HepG2 (cell line): ENCODE measurements at regions not wholly inside any gene's neighbourhood (a gene's known extent, or its start where the extent isn't known, plus 50 kb on each side); places are given as distances from the start of the nearest gene placed in this dataset.

ENCODE experiments used
- ATRX ChIP-seq: sonication (generic); formaldehyde crosslinking; IDR thresholded peaks from 2 replicates; pipeline ENCODE4 v1.4.0; 2020; ENCODE audit warnings: missing genetic modification reagents, borderline replicate concordance
- CBFB ChIP-seq: sonication (generic); formaldehyde crosslinking; IDR thresholded peaks from 2 replicates; pipeline ENCODE4 v1.4.0; 2020; ENCODE audit warnings: missing genetic modification reagents
- CCDC6 ChIP-seq: sonication (generic); formaldehyde crosslinking; IDR thresholded peaks from 2 replicates; pipeline ENCODE4 v1.8.1; 2022; ENCODE audit warnings: mild to moderate bottlenecking, missing genetic modification reagents, moderate library complexity
- EEA1 ChIP-seq: sonication (generic); formaldehyde crosslinking; IDR thresholded peaks from 2 replicates; pipeline ENCODE4 v1.5.1; 2020; ENCODE audit warnings: mild to moderate bottlenecking, missing genetic modification reagents, borderline replicate concordance
- EP300 ChIP-seq, 3 experiments: sonication (generic) in 1 of 3; formaldehyde crosslinking in 1 of 3; IDR thresholded peaks; 2 replicates each; pipeline versions ENCODE4 v1.5.1 to v1.6.1; 2011 to 2020; ENCODE audit warnings: low read depth in 2 of 3, low read length in 2 of 3, borderline replicate concordance in 1 of 3, improper control_type of control experiment in 1 of 3, mild to moderate bottlenecking in 1 of 3, missing genetic modification reagents in 1 of 3, moderate library complexity in 1 of 3
- HMG20A ChIP-seq: IDR thresholded peaks from 2 replicates; pipeline ENCODE4 v1.6.1; 2016; ENCODE audit warnings: borderline replicate concordance
- KLF13 ChIP-seq: sonication (generic); formaldehyde crosslinking; IDR thresholded peaks from 2 replicates; pipeline ENCODE4 v1.4.0; 2020; ENCODE audit warnings: mild to moderate bottlenecking, missing genetic modification reagents
- NFE2 ChIP-seq: sonication (generic); formaldehyde crosslinking; IDR thresholded peaks from 2 replicates; pipeline ENCODE4 v1.4.0; 2020; ENCODE audit warnings: missing genetic modification reagents
- NR2F6 ChIP-seq, 2 experiments: IDR thresholded peaks; 2 replicates each; pipeline ENCODE4 v1.6.1; 2016; ENCODE audit warnings: antibody characterized with exemption in 1 of 2, mild to moderate bottlenecking in 1 of 2
- RARA ChIP-seq: IDR thresholded peaks from 2 replicates; pipeline ENCODE4 v1.6.1; 2016; ENCODE audit warnings: missing genetic modification reagents, missing compliant biosample characterization
- RFX3 ChIP-seq: IDR thresholded peaks from 2 replicates; pipeline ENCODE4 v1.6.1; 2016; ENCODE audit warnings: missing biosample characterization, missing genetic modification reagents
- SMAD3 ChIP-seq: sonication (generic); formaldehyde crosslinking; IDR thresholded peaks from 2 replicates; pipeline ENCODE4 v1.4.0; 2020; ENCODE audit warnings: missing genetic modification reagents
- SP5 ChIP-seq: IDR thresholded peaks from 2 replicates; pipeline ENCODE4 v1.6.1; 2016; ENCODE audit warnings: low read depth, borderline replicate concordance
- TBX3 ChIP-seq: fragments of 450-650 bp; IDR thresholded peaks from 2 replicates; pipeline ENCODE4 v1.6.1; 2017; ENCODE audit warnings: antibody characterized with exemption, mild to moderate bottlenecking, inconsistent platforms, borderline replicate concordance
- TEAD2 ChIP-seq: sonication (generic); formaldehyde crosslinking; IDR thresholded peaks from 2 replicates; pipeline ENCODE4 v1.9.0; 2021; ENCODE audit warnings: missing genetic modification reagents
- ZBTB21 ChIP-seq: sonication (generic); formaldehyde crosslinking; IDR thresholded peaks from 2 replicates; pipeline ENCODE4 v1.4.0; 2020; ENCODE audit warnings: missing genetic modification reagents
- ZBTB39 ChIP-seq: sonication (generic); formaldehyde crosslinking; IDR thresholded peaks from 2 replicates; pipeline ENCODE4 v1.5.0; 2020; ENCODE audit warnings: missing genetic modification reagents
- ZC3H13 ChIP-seq: sonication (generic); formaldehyde crosslinking; IDR thresholded peaks from 2 replicates; pipeline ENCODE4 v1.8.1; 2023; ENCODE audit warnings: mild to moderate bottlenecking, missing genetic modification reagents, moderate library complexity
- ZFP82 ChIP-seq: sonication (generic); formaldehyde crosslinking; IDR thresholded peaks from 2 replicates; pipeline ENCODE4 v1.5.1; 2020; ENCODE audit warnings: mild to moderate bottlenecking, missing genetic modification reagents, borderline replicate concordance
- ZNF205 ChIP-seq: IDR thresholded peaks from 2 replicates; pipeline ENCODE4 v1.6.1; 2018; ENCODE audit warnings: missing biosample characterization, missing genetic modification reagents
- ZNF207 ChIP-seq: fragments of 450-650 bp; IDR thresholded peaks from 2 replicates; pipeline ENCODE4 v1.6.1; 2016; ENCODE audit warnings: antibody characterized with exemption, borderline replicate concordance
- ZNF530 ChIP-seq: sonication (generic); formaldehyde crosslinking; IDR thresholded peaks from 2 replicates; pipeline ENCODE4 v1.5.0; 2020; ENCODE audit warnings: low read depth, mild to moderate bottlenecking, missing genetic modification reagents
- ZNF597 ChIP-seq: sonication (generic); formaldehyde crosslinking; IDR thresholded peaks from 2 replicates; pipeline ENCODE4 v1.5.0; 2020; ENCODE audit warnings: missing genetic modification reagents
- ZNF639 ChIP-seq: conservative IDR thresholded peaks from 2 replicates; pipeline ENCODE4 v1.6.1; 2018; ENCODE audit warnings: missing genetic modification reagents
- ZNF660 ChIP-seq: sonication (generic); formaldehyde crosslinking; IDR thresholded peaks from 2 replicates; pipeline ENCODE4 v1.5.1; 2020; ENCODE audit warnings: mild to moderate bottlenecking, low read depth, missing genetic modification reagents, borderline replicate concordance
- ZNF709 ChIP-seq: sonication (generic); formaldehyde crosslinking; IDR thresholded peaks from 2 replicates; pipeline ENCODE4 v1.5.0; 2020; ENCODE audit warnings: mild to moderate bottlenecking, missing genetic modification reagents
- ZNF780A ChIP-seq: sonication (generic); formaldehyde crosslinking; IDR thresholded peaks from 2 replicates; pipeline ENCODE4 v1.8.0; 2022; ENCODE audit warnings: mild to moderate bottlenecking, missing genetic modification reagents, moderate library complexity

- no peak for TF ChIP-seq ZNF597 (CRISPR knock-in tag)
- no peak for TF ChIP-seq ATRX
- TF ChIP-seq EP300 (IDR thresholded peaks at IDR 0.05; ENCODE audit: low read depth in 2 of 2, low read length in 2 of 2) = no peak
- TF ChIP-seq EP300 (CRISPR knock-in tag; IDR thresholded peaks at IDR 0.05; ENCODE audit: borderline replicate concordance) = no peak
- TF ChIP-seq ZBTB21 = no peak
- no peak for TF ChIP-seq ZBTB39
- TF ChIP-seq TBX3 = no peak
- TF ChIP-seq TEAD2 (CRISPR knock-in tag) = no peak
- TF ChIP-seq NFE2 (CRISPR knock-in tag) = no peak
- TF ChIP-seq ZNF530 (CRISPR knock-in tag) = no peak
- no peak for TF ChIP-seq EEA1 (CRISPR knock-in tag)
- no peak for TF ChIP-seq ZC3H13 (CRISPR knock-in tag)
- no peak for TF ChIP-seq ZNF207
- TF ChIP-seq ZFP82 (CRISPR knock-in tag) = no peak
- no peak for TF ChIP-seq CCDC6 (CRISPR knock-in tag)
- no peak for TF ChIP-seq ZNF780A (CRISPR knock-in tag)
- no peak for TF ChIP-seq NR2F6 (IDR thresholded peaks at IDR 0.05)
- TF ChIP-seq NR2F6 (CRISPR knock-in tag; IDR thresholded peaks at IDR 0.05) = no peak; the same call in 1 of the 2 replicates
- TF ChIP-seq RARA (CRISPR knock-in tag) = peak; percentile 85
- TF ChIP-seq KLF13 (CRISPR knock-in tag) = no peak
- no peak for TF ChIP-seq HMG20A (CRISPR knock-in tag)
- TF ChIP-seq ZNF660 (CRISPR knock-in tag) = no peak
- TF ChIP-seq SMAD3 (CRISPR knock-in tag) = no peak
- TF ChIP-seq CBFB (CRISPR knock-in tag) = no peak
- no peak for TF ChIP-seq ZNF709
- no peak for TF ChIP-seq ZNF205 (CRISPR knock-in tag)
- no peak for TF ChIP-seq RFX3 (CRISPR knock-in tag)
- TF ChIP-seq ZNF639 (CRISPR knock-in tag) = no peak
- 0 out of 2 replicates have a peak, but pooled peaks have one; percentile 40 for TF ChIP-seq SP5 (CRISPR knock-in tag)
Observed at GRCh38 chr3:194269610-194270145, 81.5 kb downstream of the CPN2 start (continued).
